Stimulated activated naive CD8-positive, alpha-beta T cell treated with anti-CD3 and anti-CD28 coated beads, Interleukin-15, Interleukin-2, amounts not matched to agents 100 U/mL and 50 U/mL, for 24 hours (primary cell): ENCODE measurements at regions not wholly inside any gene's neighbourhood (a gene's known extent, or its start where the extent isn't known, plus 50 kb on each side); places are given as distances from the start of the nearest gene placed in this dataset.

Experiments used
- ATAC-seq: fragments of 150-1000 bp; cut with Tn5 transposase; one replicate; pipeline ENCODE4 v1.10.0; 2021
- DNase-seq: peaks from one replicate; pipeline ENCODE4 v3.0.0; 2021

GRCh38 chr13:103130146-103130545 is 63.9 kb upstream of the SLC10A2 start:
- ATAC-seq (no peak), DNase-seq (no peak)
